ENCODE measurements at regions not wholly inside any gene's neighbourhood (a gene's known extent, or its start where the extent isn't known, plus 50 kb on each side); places are given as distances from the start of the nearest gene placed in this dataset.

DNA sequence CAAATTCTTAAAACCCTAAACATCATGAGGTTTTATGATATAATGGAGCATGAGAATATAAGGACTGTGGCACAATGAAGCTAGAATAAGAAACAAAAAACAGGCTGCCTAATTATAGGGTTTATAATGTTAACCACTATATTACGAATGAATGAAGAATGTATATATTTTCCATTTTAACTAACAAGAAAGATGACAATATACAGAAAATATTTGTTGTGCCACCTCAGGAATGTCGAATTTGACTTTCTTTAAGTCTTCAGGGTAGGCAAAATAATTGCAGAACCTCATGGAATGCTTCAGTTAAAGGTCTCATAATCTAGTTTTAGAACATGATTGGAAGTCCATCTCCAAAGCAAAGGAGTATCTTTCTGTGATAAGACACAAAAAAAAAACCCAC, 282.9 kb upstream of the SLC8A1 start:
- TF ChIP-seq CTCF (IDR thresholded peaks at IDR 0.05) (no peak), TP53 (CRISPR knock-in tag; IDR thresholded peaks at IDR 0.05) (no peak), REST (IDR thresholded peaks at IDR 0.05) (no peak), EP300 (IDR thresholded peaks at IDR 0.05) (no peak), KDM1A (IDR thresholded peaks at IDR 0.05; ENCODE audit: low read depth) (no peak), CBX8 (IDR thresholded peaks at IDR 0.05) (no peak), MAX (IDR thresholded peaks at IDR 0.05) (no peak), PHF8 (IDR thresholded peaks at IDR 0.05; ENCODE audit: borderline replicate concordance, low read depth) (no peak), ZFP36 (IDR thresholded peaks at IDR 0.05; ENCODE audit: borderline replicate concordance, partially characterized antibody) (no peak), CEBPB (IDR thresholded peaks at IDR 0.05) (no peak), JUNB (IDR thresholded peaks at IDR 0.05) (no peak), HDAC2 (IDR thresholded peaks at IDR 0.05) (no peak)

Measured in A549 (cell line).